HCT116 (cell line): ENCODE measurements at regions not wholly inside any gene's neighbourhood (a gene's known extent, or its start where the extent isn't known, plus 50 kb on each side); places are given as distances from the start of the nearest gene placed in this dataset.

Experiments
- ATAC-seq: fragments of 200-7000 bp; cut with Tn5 transposase; 2 replicates; pipeline ENCODE4 v1.9.1; 2020; ENCODE audit warnings: mild to moderate bottlenecking, moderate library complexity
- BruUV-seq: library from RNA; stranded (reverse); fragments of 400-500 nt; replicated peaks from 2 replicates; lab custom pipeline; 2021; lab: Mats Ljungman, UMichigan
- CTCF ChIA-PET: fragments of 300-600 bp; sonication (Branson Sonifier 250); formaldehyde crosslinking; loops from one replicate; lab custom pipeline; 2021; ENCODE audit warnings: antibody characterized with exemption; lab: Charles Lee
- POLR2A ChIA-PET: fragments of 300-600, 350-600 bp; sonication (Branson Sonifier 250); formaldehyde crosslinking; loops from one replicate; lab custom pipeline; 2021; ENCODE audit warnings: antibody characterized with exemption; lab: Charles Lee
- RAD21 ChIA-PET, 2 experiments: fragments of 300-600 bp; sonication (Branson Sonifier 250); formaldehyde crosslinking; loops; one replicate each; lab custom pipeline; 2023; ENCODE audit warnings: low total read pairs in 2 of 2; ENCODE audit not compliant: uncharacterized antibody in 2 of 2, unreplicated experiment in 2 of 2, low non-redundant PET in 1 of 2; lab: Charles Lee
- DNase-seq: peaks from one replicate; pipeline ENCODE4 v3.0.0-alpha.2; 2010; ENCODE audit warnings: low read depth, low spot score
- H2AFZ ChIP-seq: fragments of 200-600 bp; shearing (Covaris generic), sonication (generic); 2 replicates; pipeline ENCODE4 v1.6.1; 2017; ENCODE audit warnings: low read depth, mixed run types, mixed read lengths, antibody characterized with exemption, low read length; ENCODE audit not compliant: poor library complexity, severe bottlenecking
- H3K27ac ChIP-seq: 2 replicates; pipeline ENCODE4 v1.5.1; 2012; ENCODE audit warnings: low read depth, low read length
- H3K27me3 ChIP-seq: fragments of 200-600 bp; sonication (generic); 2 replicates; pipeline ENCODE4 v1.6.1; 2016; ENCODE audit warnings: mixed run types, low read length, mixed read lengths; ENCODE audit not compliant: insufficient read depth
- H3K36me3 ChIP-seq, 2 experiments: fragments of 200-500 bp in 1 of 2; fragments of 200-600 bp in 1 of 2; sonication (Bioruptor generic) in 1 of 2; sonication (generic) in 1 of 2; 2 replicates each; pipeline versions ENCODE4 v1.5.1 to v1.6.1; 2014 to 2016; ENCODE audit warnings: low read length in 2 of 2, inconsistent platforms in 1 of 2, mixed read lengths in 1 of 2, mixed run types in 1 of 2; ENCODE audit not compliant: insufficient read depth in 2 of 2, control insufficient read depth in 1 of 2
- H3K4me1 ChIP-seq, 2 experiments: fragments of 200-600 bp in 1 of 2; sonication (generic) in 1 of 2; 2 replicates each; pipeline versions ENCODE4 v1.5.1 to v1.6.1; 2012 to 2017; ENCODE audit warnings: low read length in 2 of 2, inconsistent platforms in 1 of 2, mild to moderate bottlenecking in 1 of 2, mixed read lengths in 1 of 2, mixed run types in 1 of 2, moderate library complexity in 1 of 2; ENCODE audit not compliant: insufficient read depth in 2 of 2, control insufficient read depth in 1 of 2
- H3K4me2 ChIP-seq: fragments of 200-600 bp; sonication (generic); 2 replicates; pipeline ENCODE4 v1.6.1; 2017; ENCODE audit warnings: mixed run types, low read length, mixed read lengths
- H3K4me3 ChIP-seq, 2 experiments: fragments of 200-600 bp in 1 of 2; sonication (generic) in 1 of 2; replicated peaks in 1 of 2; 2 replicates each; pipeline ENCODE4 v1.5.1; 2011 to 2016; ENCODE audit warnings: low read length in 2 of 2, control low read depth in 1 of 2, low read depth in 1 of 2, mild to moderate bottlenecking in 1 of 2, mixed read lengths in 1 of 2, mixed run types in 1 of 2
- H3K79me2 ChIP-seq: fragments of 200-600 bp; sonication (generic); 2 replicates; pipeline ENCODE4 v1.6.1; 2017; ENCODE audit warnings: mild to moderate bottlenecking, mixed run types, low read length, moderate library complexity, mixed read lengths; ENCODE audit not compliant: insufficient read depth
- H3K9ac ChIP-seq: fragments of 200-600 bp; sonication (generic); 2 replicates; pipeline ENCODE4 v1.6.1; 2016; ENCODE audit warnings: low read length, mixed read lengths
- H3K9me2 ChIP-seq: fragments of 200-600 bp; sonication (generic), shearing (Covaris generic); 2 replicates; pipeline ENCODE4 v1.6.1; 2017; ENCODE audit warnings: mixed run types, mild to moderate bottlenecking, moderate library complexity; ENCODE audit not compliant: insufficient read depth
- H3K9me3 ChIP-seq, 2 experiments: fragments of 200-500 bp in 1 of 2; fragments of 200-600 bp in 1 of 2; sonication (Bioruptor generic) in 1 of 2; sonication (generic) in 1 of 2; 2 replicates each; pipeline ENCODE4 v1.6.1; 2014 to 2017; ENCODE audit warnings: low read length in 2 of 2, mixed read lengths in 2 of 2, inconsistent platforms in 1 of 2, low read depth in 1 of 2, mild to moderate bottlenecking in 1 of 2, mixed run types in 1 of 2, moderate library complexity in 1 of 2; ENCODE audit not compliant: control insufficient read depth in 1 of 2, insufficient read depth in 1 of 2
- H4K20me1 ChIP-seq: fragments of 200-600 bp; sonication (generic), shearing (Covaris generic); 2 replicates; pipeline ENCODE4 v1.6.1; 2017; ENCODE audit warnings: mixed run types, mild to moderate bottlenecking, moderate library complexity; ENCODE audit not compliant: insufficient read depth
- CBX3 ChIP-seq: IDR thresholded peaks from 2 replicates; pipeline ENCODE4 v1.6.1; 2012; ENCODE audit warnings: low read depth
- CEBPB ChIP-seq: IDR thresholded peaks from 2 replicates; pipeline ENCODE4 v1.6.1; 2012; ENCODE audit warnings: low read depth
- CTCF ChIP-seq, 3 experiments: fragments of 200-600 bp in 1 of 3; sonication (generic) in 1 of 3; IDR thresholded peaks in 2 of 3; conservative IDR thresholded peaks in 1 of 3; 2 replicates each; pipeline ENCODE4 v1.5.1; 2012 to 2017; ENCODE audit warnings: low read depth in 2 of 3, low read length in 2 of 3, antibody characterized with exemption in 1 of 3, borderline replicate concordance in 1 of 3, control low read depth in 1 of 3, mild to moderate bottlenecking in 1 of 3, mixed read lengths in 1 of 3, mixed run types in 1 of 3, moderate library complexity in 1 of 3; ENCODE audit not compliant: insufficient read depth in 1 of 3
- EGR1 ChIP-seq: IDR thresholded peaks from 2 replicates; pipeline ENCODE4 v1.6.1; 2012; ENCODE audit warnings: low read depth
- ELF1 ChIP-seq: IDR thresholded peaks from 2 replicates; pipeline ENCODE4 v1.6.1; 2012; ENCODE audit warnings: low read depth, borderline replicate concordance
- EZH2 ChIP-seq: fragments of 200-600 bp; sonication (generic); IDR thresholded peaks from 2 replicates; pipeline ENCODE4 v1.6.1; 2017; ENCODE audit warnings: antibody characterized with exemption, mixed run types
- EZH2phosphoT487 ChIP-seq: fragments of 200-600 bp; IDR thresholded peaks from 2 replicates; pipeline ENCODE4 v1.6.1; 2018; ENCODE audit warnings: antibody characterized with exemption, borderline replicate concordance
- FOSL1 ChIP-seq: IDR thresholded peaks from 2 replicates; pipeline ENCODE4 v1.6.1; 2012; ENCODE audit warnings: low read depth
- JUND ChIP-seq: IDR thresholded peaks from 2 replicates; pipeline ENCODE4 v1.6.1; 2012
- MAX ChIP-seq: IDR thresholded peaks from 2 replicates; pipeline ENCODE4 v1.6.1; 2012
- POLR2A ChIP-seq: IDR thresholded peaks from 2 replicates; pipeline ENCODE4 v1.7.0; 2011; ENCODE audit warnings: borderline replicate concordance; ENCODE audit not compliant: insufficient read depth, insufficient read length; ENCODE audit errors: extremely low read depth
- POLR2AphosphoS5 ChIP-seq: IDR thresholded peaks from 2 replicates; pipeline ENCODE4 v1.6.1; 2011; ENCODE audit warnings: mild to moderate bottlenecking, low read depth, low read length, moderate library complexity
- RAD21 ChIP-seq: IDR thresholded peaks from 2 replicates; pipeline ENCODE4 v1.6.1; 2012; ENCODE audit warnings: low read depth, mild to moderate bottlenecking
- REST ChIP-seq: IDR thresholded peaks from 2 replicates; pipeline ENCODE4 v1.6.1; 2012; ENCODE audit warnings: low read depth
- SIN3A ChIP-seq: IDR thresholded peaks from 2 replicates; pipeline ENCODE4 v1.6.1; 2012; ENCODE audit warnings: low read depth
- SP1 ChIP-seq: IDR thresholded peaks from 2 replicates; pipeline ENCODE4 v1.6.1; 2012; ENCODE audit warnings: low read depth
- TCF7L2 ChIP-seq: IDR thresholded peaks from 2 replicates; pipeline ENCODE4 v1.7.0; 2011; ENCODE audit warnings: borderline replicate concordance, inconsistent platforms; ENCODE audit not compliant: insufficient read depth, insufficient read length; ENCODE audit errors: extremely low read depth
- YY1 ChIP-seq: IDR thresholded peaks from 2 replicates; pipeline ENCODE4 v1.6.1; 2011; ENCODE audit warnings: low read length, low read depth, moderate library complexity, mild to moderate bottlenecking; ENCODE audit not compliant: insufficient replicate concordance; ENCODE audit errors: extremely low read depth
- ZFX ChIP-seq: fragments of 450-650 bp; IDR thresholded peaks from 2 replicates; pipeline ENCODE4 v1.6.1; 2017
- ZNF274 ChIP-seq: fragments of 200-500 bp; sonication (Bioruptor generic); IDR thresholded peaks from 2 replicates; pipeline ENCODE4 v1.6.1; 2014; ENCODE audit warnings: mild to moderate bottlenecking, low read depth, low read length, inconsistent platforms
- intact Hi-C: fragments of 100-400 bp; cut with micrococcal nuclease; formaldehyde crosslinking; loops from 2 replicates; pipeline ENCODE4 v1.10.0; 2022

- H4K20me1 ChIP-seq = no peaks in the 10 kb centered on the region
- no peaks in the 10 kb centered on the region for H3K9me2 ChIP-seq
- no peak for ATAC-seq
- H2AFZ ChIP-seq = no peak overlapping the region
- no peaks in the 10 kb centered on the region for H3K9me3 ChIP-seq
- H3K27ac ChIP-seq = no peak overlapping the region
- intact Hi-C loops = no loop called here
- no peaks in the 10 kb centered on the region for H3K27me3 ChIP-seq
- H3K4me1 ChIP-seq = no peaks in the 10 kb centered on the region
- ChIA-PET CTCF (no interaction called here), RAD21 (no interaction called here), POLR2A (no interaction called here)
- no peaks in the 10 kb centered on the region for H3K79me2 ChIP-seq
- no peak overlapping the region for H3K9ac ChIP-seq
- no TSS peak for BruUV-seq
- H3K4me2 ChIP-seq = no peak overlapping the region
- DNase-seq = no peak
- H3K36me3 ChIP-seq = no peaks in the 10 kb centered on the region
- H3K4me3 ChIP-seq = no peak overlapping the region
- TF ChIP-seq FOSL1 (no peak), ZFX (no peak), SP1 (no peak), EZH2phosphoT487 (no peak), TCF7L2 (no peak), JUND (no peak), POLR2A (no peak), EGR1 (no peak), YY1 (no peak), ELF1 (no peak), RAD21 (no peak), SIN3A (no peak), CBX3 (no peak), EZH2 (no peak), CEBPB (no peak), CTCF (IDR thresholded peaks at IDR 0.05 in 2 of 3, conservative IDR thresholded peaks at IDR 0.05 in 1 of 3; ENCODE audit: borderline replicate concordance in 1 of 3, insufficient read depth in 1 of 3, low read depth in 2 of 3, low read length in 2 of 3) (no peak), REST (no peak), ZNF274 (no peak), MAX (no peak), POLR2AphosphoS5 (no peak)
- TF ChIP-seq, all 23 proteins: peak for 0
Measured at GRCh38 chr1:186763107-186763506, 65.6 kb upstream of the PLA2G4A start.
